Effector memory CD4-positive, alpha-beta T cell (primary cell): ENCODE measurements at regions not wholly inside any gene's neighbourhood (a gene's known extent, or its start where the extent isn't known, plus 50 kb on each side); places are given as distances from the start of the nearest gene placed in this dataset.

Source experiments
- DNase-seq, 3 donors: peaks; one replicate each; pipeline ENCODE4 v3.0.0-alpha.2; 2020
- H3K27ac ChIP-seq: 2 replicates; pipeline ENCODE4 v1.7.0; 2013; ENCODE audit warnings: mild to moderate bottlenecking, low read length, moderate library complexity; ENCODE audit not compliant: insufficient read depth, poor library complexity, severe bottlenecking
- H3K27me3 ChIP-seq: replicated peaks from 2 replicates; pipeline ENCODE4 v1.7.0; 2013; ENCODE audit warnings: mild to moderate bottlenecking, low read length; ENCODE audit not compliant: insufficient read depth, control insufficient read depth, poor library complexity, severe bottlenecking
- H3K36me3 ChIP-seq: 2 replicates; pipeline ENCODE4 v1.7.0; 2013; ENCODE audit warnings: mild to moderate bottlenecking, low read length, moderate library complexity; ENCODE audit not compliant: control insufficient read depth, insufficient read depth
- H3K4me1 ChIP-seq: 2 replicates; pipeline ENCODE4 v1.7.0; 2013; ENCODE audit warnings: low read length, mild to moderate bottlenecking; ENCODE audit not compliant: control insufficient read depth, insufficient read depth, poor library complexity, severe bottlenecking
- H3K4me3 ChIP-seq: 2 replicates; pipeline ENCODE4 v1.7.0; 2013; ENCODE audit warnings: low read length, low read depth, mild to moderate bottlenecking; ENCODE audit not compliant: insufficient read depth, poor library complexity, severe bottlenecking
- H3K9me3 ChIP-seq: 2 replicates; pipeline ENCODE4 v1.7.0; 2013; ENCODE audit warnings: mild to moderate bottlenecking, low read length, moderate library complexity; ENCODE audit not compliant: control insufficient read depth

DNA sequence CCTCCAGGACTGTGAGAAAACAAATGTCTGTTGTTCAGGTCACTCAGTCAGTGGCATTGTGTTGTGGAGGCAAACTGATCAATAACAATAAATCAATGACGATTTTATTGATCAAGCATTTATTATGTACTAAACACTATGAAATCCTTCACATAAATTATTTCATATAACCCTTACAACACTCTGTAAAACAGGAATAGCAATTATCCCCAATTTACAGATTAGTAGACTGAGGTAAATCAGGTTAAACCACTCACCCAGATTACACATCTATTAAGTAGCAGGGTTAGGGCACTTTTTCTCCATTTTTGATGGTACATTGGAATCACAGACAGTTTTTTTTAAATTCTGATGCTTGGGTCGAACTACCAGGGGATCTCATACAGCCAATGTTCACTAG is 372.8 kb upstream of the MAF start:
- H3K36me3 ChIP-seq = no peaks in the 10 kb centered on the region

DNA sequence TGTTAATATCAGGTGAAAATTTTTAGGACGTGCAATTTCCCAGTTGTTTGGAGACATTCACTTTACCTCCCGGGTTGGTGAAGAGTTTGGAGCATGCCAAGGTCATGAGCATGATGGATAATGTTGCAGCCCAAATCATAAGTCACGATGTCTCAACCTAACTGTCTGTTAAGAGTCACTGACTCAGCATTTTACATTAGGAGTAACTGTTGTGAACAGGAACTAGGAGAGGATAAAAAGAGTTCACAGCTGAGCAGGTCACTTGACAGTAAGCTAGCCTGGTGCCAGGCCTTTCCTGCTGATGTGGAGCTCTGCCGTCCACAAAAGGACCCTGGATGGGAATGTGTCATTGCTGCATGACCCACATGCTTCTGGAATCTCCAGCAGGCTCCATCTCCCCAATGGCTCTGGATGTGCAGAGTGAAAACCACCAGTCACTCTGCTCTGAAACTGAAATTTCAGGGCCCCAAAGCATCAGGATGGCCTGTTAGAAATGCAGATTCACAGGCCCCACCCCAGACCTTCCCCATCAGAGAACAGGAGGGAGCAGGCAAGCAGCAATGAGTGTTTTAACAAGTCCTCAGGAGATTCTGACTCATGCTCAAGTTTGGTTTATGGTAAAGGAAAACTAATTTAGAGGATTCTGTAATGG is 371.6 kb upstream of the MAF start:
- H3K4me1 ChIP-seq = no peaks in the 10 kb centered on the region
- H3K36me3 ChIP-seq = no peaks in the 10 kb centered on the region
- no peak overlapping the region for H3K27ac ChIP-seq
- DNase-seq = no peak
- H3K27me3 ChIP-seq = no peaks in the 10 kb centered on the region
- H3K9me3 ChIP-seq = no peaks in the 10 kb centered on the region
- no peak overlapping the region for H3K4me3 ChIP-seq

More for the DNA sequence above, 372.8 kb upstream of the MAF start:
- Histone ChIP-seq H3K4me3 (no peak overlapping the region), H3K27me3 (no peaks in the 10 kb centered on the region), H3K9me3 (no peaks in the 10 kb centered on the region), H3K4me1 (no peaks in the 10 kb centered on the region), H3K27ac (no peak overlapping the region)
- no peak for DNase-seq

DNA sequence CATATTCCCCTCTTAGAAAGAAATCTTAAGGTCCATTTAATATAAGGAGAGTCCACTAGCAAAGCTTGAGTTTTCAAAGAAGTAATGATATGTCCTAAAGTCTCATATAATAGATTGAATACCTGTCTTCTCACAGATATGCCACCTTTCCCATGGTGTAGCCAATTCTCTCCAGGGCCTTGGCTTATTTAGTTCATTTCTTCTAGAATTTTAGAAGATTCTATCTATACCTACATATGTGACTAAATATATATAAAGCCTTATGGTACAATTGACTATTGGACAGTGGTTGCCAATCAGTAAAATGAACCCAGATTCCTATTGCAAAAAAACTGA is 370.7 kb upstream of the MAF start:
- H3K27me3 ChIP-seq = no peaks in the 10 kb centered on the region
- no peak overlapping the region for H3K4me3 ChIP-seq
- DNase-seq = no peak
- no peaks in the 10 kb centered on the region for H3K36me3 ChIP-seq
- no peaks in the 10 kb centered on the region for H3K9me3 ChIP-seq
- no peaks in the 10 kb centered on the region for H3K4me1 ChIP-seq
- H3K27ac ChIP-seq = no peak overlapping the region

DNA sequence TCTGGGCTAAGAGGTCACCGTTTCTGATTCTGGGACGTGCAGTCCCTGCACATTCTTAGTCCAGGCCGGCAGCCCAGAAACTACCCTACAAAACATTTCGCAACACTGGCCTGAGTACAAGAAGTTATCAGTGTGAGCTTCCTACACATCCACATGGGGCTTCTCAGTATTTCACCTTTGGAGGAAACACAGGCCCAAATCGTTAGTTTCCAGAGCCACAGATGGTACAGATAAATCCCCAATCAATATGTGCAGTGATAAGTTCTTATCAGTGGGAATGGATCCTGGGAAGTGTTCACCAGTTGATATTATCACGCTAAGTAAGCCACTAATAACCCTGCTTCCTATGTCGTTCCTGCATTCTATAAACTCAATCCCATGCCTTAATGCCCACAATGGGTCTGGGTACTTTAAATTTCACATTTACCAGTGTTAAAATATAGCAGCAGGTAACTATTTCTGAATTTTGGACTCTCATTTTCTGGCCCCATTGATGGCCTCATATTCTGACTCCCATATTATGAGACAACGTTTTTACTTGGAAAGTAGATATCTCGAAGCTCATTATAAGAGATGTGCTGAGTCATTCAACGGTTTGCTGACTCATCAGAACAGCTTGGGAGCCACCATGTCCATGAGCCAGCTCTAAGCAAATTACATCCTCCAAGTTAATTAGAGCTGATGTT is 370.2 kb upstream of the MAF start:
- DNase-seq = no peak
- Histone ChIP-seq H3K36me3 (no peaks in the 10 kb centered on the region), H3K27me3 (no peaks in the 10 kb centered on the region), H3K4me1 (no peaks in the 10 kb centered on the region), H3K9me3 (no peaks in the 10 kb centered on the region), H3K27ac (no peak overlapping the region), H3K4me3 (no peak overlapping the region)

DNA sequence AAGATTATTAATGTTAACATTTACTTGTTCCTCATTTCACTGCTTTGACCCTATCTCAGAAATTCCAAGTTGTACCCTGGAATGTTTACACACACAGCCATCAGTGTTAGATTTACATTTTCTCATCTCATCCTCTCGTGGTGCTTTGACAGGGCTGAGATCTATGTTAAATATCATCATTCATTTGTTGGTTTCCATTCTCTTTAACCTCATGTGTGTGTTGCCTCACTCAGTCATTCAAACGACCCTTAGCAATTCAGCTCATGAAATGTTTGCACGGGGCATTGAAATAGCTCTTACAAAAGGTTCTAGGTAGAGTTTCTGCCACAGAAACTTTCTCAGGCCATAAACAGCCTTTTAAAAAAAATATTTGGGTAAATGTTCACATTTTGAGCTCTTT is 369.6 kb upstream of the MAF start:
- DNase-seq = no peak
- Histone ChIP-seq H3K9me3 (no peaks in the 10 kb centered on the region), H3K36me3 (no peaks in the 10 kb centered on the region), H3K4me1 (no peaks in the 10 kb centered on the region), H3K4me3 (no peak overlapping the region), H3K27me3 (no peaks in the 10 kb centered on the region), H3K27ac (no peak overlapping the region)

DNA sequence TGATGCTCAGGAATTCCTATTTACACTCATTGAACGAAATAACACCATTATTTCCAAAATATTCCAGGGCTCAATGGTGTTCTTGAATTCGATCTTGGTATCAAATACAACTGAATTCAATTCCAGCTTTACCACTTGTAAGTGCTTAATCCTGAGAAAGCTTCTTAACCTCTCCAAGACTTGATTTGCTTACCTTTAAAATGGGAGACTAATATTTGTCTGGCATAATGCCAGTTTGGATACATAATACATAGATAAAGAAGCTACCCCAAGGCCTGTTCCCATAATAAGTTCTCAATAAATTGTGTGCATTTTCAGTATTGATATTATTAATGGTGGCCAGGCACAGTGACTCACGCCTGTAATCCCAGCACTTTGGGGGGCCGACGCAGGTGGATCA is 368.9 kb upstream of the MAF start:
- Histone ChIP-seq H3K27me3 (no peaks in the 10 kb centered on the region), H3K4me3 (no peak overlapping the region), H3K36me3 (no peaks in the 10 kb centered on the region), H3K9me3 (no peaks in the 10 kb centered on the region), H3K4me1 (no peaks in the 10 kb centered on the region), H3K27ac (no peak overlapping the region)
- no peak for DNase-seq

DNA sequence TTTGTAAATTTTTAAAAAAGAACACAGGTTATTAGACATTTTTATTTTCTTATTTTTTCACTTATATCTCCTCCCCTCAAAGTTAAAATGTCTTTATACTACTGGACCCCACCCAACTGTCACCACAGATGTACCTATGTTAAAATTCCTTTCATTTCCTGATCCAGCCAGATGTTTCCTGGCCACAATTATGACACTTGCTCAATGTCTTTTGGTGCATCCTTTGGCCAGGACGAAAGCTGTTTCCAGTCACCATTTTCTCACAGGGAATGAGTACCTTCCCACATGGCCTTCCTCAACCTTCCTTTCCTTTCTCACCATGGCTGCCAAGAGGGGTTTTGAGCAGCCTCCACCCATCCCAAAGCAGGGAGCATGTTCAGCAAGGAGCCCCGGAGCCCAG is 365.7 kb upstream of the MAF start:
- H3K4me3 ChIP-seq = no peak overlapping the region
- DNase-seq = no peak
- H3K36me3 ChIP-seq = no peaks in the 10 kb centered on the region
- H3K27ac ChIP-seq = no peak overlapping the region
- H3K9me3 ChIP-seq = no peaks in the 10 kb centered on the region
- no peaks in the 10 kb centered on the region for H3K27me3 ChIP-seq
- no peaks in the 10 kb centered on the region for H3K4me1 ChIP-seq

DNA sequence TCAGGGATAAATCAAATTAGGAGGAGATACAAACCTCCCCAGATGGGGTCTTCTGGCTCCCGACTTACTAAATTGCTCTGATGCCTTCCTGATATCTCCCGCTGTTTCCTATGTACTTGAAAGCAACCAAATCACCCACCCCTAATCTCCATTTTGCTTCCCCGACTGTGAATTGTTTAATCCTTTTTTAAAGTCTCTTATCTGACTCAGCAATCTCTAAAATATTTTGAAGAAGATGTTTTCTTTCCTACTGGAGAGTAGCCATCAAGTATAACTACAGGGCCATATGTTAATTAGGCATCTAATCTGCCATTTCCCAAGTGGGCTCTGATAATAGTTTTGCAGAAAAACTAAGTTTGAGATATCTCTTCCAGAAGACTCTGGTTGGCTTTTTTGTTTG is 365.2 kb upstream of the MAF start:
- Histone ChIP-seq H3K27me3 (no peaks in the 10 kb centered on the region), H3K9me3 (no peaks in the 10 kb centered on the region), H3K27ac (no peak overlapping the region), H3K4me3 (no peak overlapping the region), H3K36me3 (no peaks in the 10 kb centered on the region), H3K4me1 (no peaks in the 10 kb centered on the region)
- no peak for DNase-seq

DNA sequence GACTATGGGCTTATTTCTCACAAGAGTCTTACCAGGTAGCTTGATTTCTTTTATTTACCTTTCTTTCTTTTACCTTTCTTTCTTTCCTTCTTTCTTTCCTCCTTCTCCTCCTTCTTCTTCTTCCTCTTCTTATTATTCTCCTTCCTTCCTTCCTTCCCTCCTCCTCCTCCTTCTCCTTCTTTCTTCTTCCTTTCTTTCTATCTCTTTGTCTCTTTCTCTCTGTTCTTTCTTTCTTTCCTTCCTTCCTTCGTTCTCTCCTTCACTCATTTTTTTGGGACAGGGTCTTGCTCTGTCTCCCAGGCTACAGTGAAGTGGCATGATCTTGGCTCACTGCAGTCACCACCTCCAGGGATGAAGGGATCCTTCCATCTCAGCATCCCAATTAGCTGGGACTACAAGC is 363.6 kb upstream of the MAF start:
- no peak for DNase-seq

DNA sequence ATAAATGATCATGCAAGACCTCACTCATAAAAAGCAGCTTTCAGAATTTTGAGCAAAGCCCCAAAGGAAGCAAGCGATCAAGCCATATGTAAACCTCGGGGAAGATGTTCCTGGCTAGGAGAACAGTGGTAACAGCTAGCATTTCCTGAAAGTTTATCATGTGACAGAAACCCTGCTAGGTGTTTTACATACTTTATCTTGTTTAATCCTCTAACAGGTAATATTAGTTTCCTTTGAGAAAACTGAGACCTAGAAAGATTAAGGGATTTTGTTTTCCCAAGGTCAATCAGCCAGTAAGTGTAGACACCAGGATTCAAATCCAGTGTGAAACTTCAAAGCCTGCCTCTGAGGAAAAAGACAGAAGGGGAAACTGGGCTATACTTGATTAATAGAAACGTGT is 362.4 kb upstream of the MAF start:
- Histone ChIP-seq H3K27ac (no peak overlapping the region), H3K36me3 (no peaks in the 10 kb centered on the region), H3K27me3 (no peaks in the 10 kb centered on the region), H3K4me3 (no peak overlapping the region), H3K4me1 (no peaks in the 10 kb centered on the region), H3K9me3 (no peaks in the 10 kb centered on the region)
- no peak for DNase-seq

More for the DNA sequence above, 363.6 kb upstream of the MAF start:
- Histone ChIP-seq H3K36me3 (no peaks in the 10 kb centered on the region), H3K27me3 (no peaks in the 10 kb centered on the region), H3K4me1 (no peaks in the 10 kb centered on the region), H3K27ac (no peak overlapping the region), H3K4me3 (no peak overlapping the region), H3K9me3 (no peaks in the 10 kb centered on the region)
